GM21723 (cell line): ENCODE measurements at regions not wholly inside any gene's neighbourhood (a gene's known extent, or its start where the extent isn't known, plus 50 kb on each side); places are given as distances from the start of the nearest gene placed in this dataset.

Experiments
- ATAC-seq: cut with Tn5 transposase; IDR thresholded peaks from one replicate; pipeline ENCODE4 v1.9.1; 2021; ENCODE audit warnings: mild to moderate bottlenecking, moderate library complexity; ENCODE audit not compliant: unreplicated experiment

GRCh38 chr20:50242548-50242862 is 51.9 kb downstream of the CEBPB start:
- ATAC-seq: no peak

GRCh38 chr20:50242863-50243609 is 52.4 kb downstream of the CEBPB start:
- ATAC-seq: no peak

GRCh38 chr20:50243610-50244351 is 53.2 kb downstream of the CEBPB start:
- ATAC-seq: no peak

GRCh38 chr20:50244352-50245149 is 53.9 kb downstream of the CEBPB start:
- no peak for ATAC-seq

- ATAC-seq: no peak
These were observed 55.1 kb downstream of the CEBPB start for GRCh38 chr20:50245498-50246366.

- no peak for ATAC-seq
These were observed 56.0 kb downstream of the CEBPB start for GRCh38 chr20:50246367-50247195.

GRCh38 chr20:50247196-50248094 is 56.8 kb downstream of the CEBPB start:
- no peak for ATAC-seq

GRCh38 chr20:50248104-50248641 is 57.5 kb downstream of the CEBPB start:
- no peak for ATAC-seq

- no peak for ATAC-seq
These were observed 59.1 kb downstream of the CEBPB start for GRCh38 chr20:50249447-50250388.

GRCh38 chr20:50250679-50251382 is 60.2 kb downstream of the CEBPB start:
- ATAC-seq: no peak

GRCh38 chr20:50251383-50251748 is 60.7 kb downstream of the CEBPB start:
- ATAC-seq: no peak

GRCh38 chr20:50251992-50252511 is 61.4 kb downstream of the CEBPB start:
- no peak for ATAC-seq

GRCh38 chr20:50252701-50253100 is 62.1 kb downstream of the CEBPB start:
- no peak for ATAC-seq

- ATAC-seq: no peak
These were observed 62.5 kb downstream of the CEBPB start for GRCh38 chr20:50253101-50253500.

GRCh38 chr20:50254466-50255079 is 63.9 kb downstream of the CEBPB start:
- no peak for ATAC-seq

- no peak for ATAC-seq
These were observed 65.9 kb downstream of the CEBPB start for GRCh38 chr20:50256577-50256976.
